Skeletal muscle satellite cell (primary cell): ENCODE measurements at regions not wholly inside any gene's neighbourhood (a gene's known extent, or its start where the extent isn't known, plus 50 kb on each side); places are given as distances from the start of the nearest gene placed in this dataset.

Experiments
- H3K27me3 ChIP-seq: 2 replicates; pipeline ENCODE4 v1.7.0; 2013; ENCODE audit warnings: low read length; ENCODE audit not compliant: control insufficient read depth, insufficient read depth
- H3K36me3 ChIP-seq: 2 replicates; pipeline ENCODE4 v1.7.0; 2013; ENCODE audit warnings: mild to moderate bottlenecking, control low read depth, low read length; ENCODE audit not compliant: insufficient read depth
- H3K4me1 ChIP-seq: 2 replicates; pipeline ENCODE4 v1.7.0; 2013; ENCODE audit warnings: low read length; ENCODE audit not compliant: control insufficient read depth, insufficient read depth
- H3K4me2 ChIP-seq: 2 replicates; pipeline ENCODE4 v1.7.0; 2013; ENCODE audit warnings: mild to moderate bottlenecking, low read length
- H3K4me3 ChIP-seq: 2 replicates; pipeline ENCODE4 v1.7.0; 2013; ENCODE audit warnings: low read length
- H3K9ac ChIP-seq: 2 replicates; pipeline ENCODE4 v1.7.0; 2013; ENCODE audit warnings: mild to moderate bottlenecking, low read depth, low read length, moderate library complexity
- H3K9me3 ChIP-seq: replicated peaks from 2 replicates; pipeline ENCODE4 v1.7.0; 2013; ENCODE audit warnings: mild to moderate bottlenecking, control low read depth, low read length

GRCh38 chr11:32273931-32274330 lies 161.4 kb downstream of the WT1 start:
- Histone ChIP-seq H3K9ac (no peak overlapping the region), H3K4me2 (no peak overlapping the region), H3K9me3 (no peaks in the 10 kb centered on the region), H3K36me3 (no peaks in the 10 kb centered on the region), H3K4me3 (no peak overlapping the region), H3K27me3 (no peaks in the 10 kb centered on the region), H3K4me1 (no peaks in the 10 kb centered on the region)

DNA sequence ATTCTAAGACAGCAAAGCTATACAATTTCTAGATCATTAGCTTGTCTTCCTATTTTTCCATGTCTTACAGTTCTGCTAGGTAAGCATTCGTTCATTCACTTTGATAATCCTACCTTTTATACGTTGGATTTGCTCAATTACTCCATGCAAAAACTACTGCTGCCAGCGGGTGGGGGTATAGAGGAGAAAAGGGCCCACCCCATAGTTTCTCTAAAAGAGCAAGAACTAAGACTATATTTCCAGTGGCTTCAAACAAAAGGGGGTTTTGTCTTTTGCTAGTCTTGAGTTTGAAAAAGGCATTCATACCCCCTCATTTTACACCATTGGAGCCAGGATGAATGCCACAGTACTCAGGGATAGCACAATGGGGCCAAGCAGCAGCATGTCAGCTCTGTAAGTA lies 155.7 kb downstream of the WT1 start:
- no peak overlapping the region for H3K4me2 ChIP-seq
- H3K4me1 ChIP-seq: no peaks in the 10 kb centered on the region
- H3K27me3 ChIP-seq: no peaks in the 10 kb centered on the region
- no peak overlapping the region for H3K9ac ChIP-seq
- H3K9me3 ChIP-seq: no peaks in the 10 kb centered on the region
- H3K36me3 ChIP-seq: no peaks in the 10 kb centered on the region
- H3K4me3 ChIP-seq: no peak overlapping the region

DNA sequence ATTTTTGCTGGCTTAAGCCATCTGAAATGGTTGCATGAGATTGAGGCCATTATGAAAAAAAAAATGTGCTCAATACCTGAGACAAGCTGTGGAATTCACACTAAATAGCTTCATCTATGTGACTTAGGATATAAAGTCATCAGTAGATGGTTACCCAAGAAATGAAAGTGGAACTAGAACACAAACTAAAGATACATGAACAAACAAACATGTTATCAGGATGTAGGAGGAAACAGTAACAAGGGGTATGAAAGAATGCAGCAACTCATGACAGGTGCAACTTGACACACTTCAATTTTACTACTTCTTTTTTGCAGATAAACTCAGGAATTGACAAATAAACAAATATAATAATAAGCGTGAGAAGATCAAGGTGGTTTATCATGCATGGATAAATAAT lies 155.0 kb downstream of the WT1 start:
- Histone ChIP-seq H3K4me2 (no peak overlapping the region), H3K9me3 (no peaks in the 10 kb centered on the region), H3K4me1 (no peaks in the 10 kb centered on the region), H3K36me3 (no peaks in the 10 kb centered on the region), H3K9ac (no peak overlapping the region), H3K4me3 (no peak overlapping the region), H3K27me3 (no peaks in the 10 kb centered on the region)

GRCh38 chr11:32288276-32288675 lies 147.1 kb downstream of the WT1 start:
- Histone ChIP-seq H3K4me3 (no peak overlapping the region), H3K36me3 (no peaks in the 10 kb centered on the region), H3K27me3 (no peaks in the 10 kb centered on the region), H3K4me2 (no peak overlapping the region), H3K9me3 (no peaks in the 10 kb centered on the region), H3K4me1 (no peaks in the 10 kb centered on the region), H3K9ac (no peak overlapping the region)

DNA sequence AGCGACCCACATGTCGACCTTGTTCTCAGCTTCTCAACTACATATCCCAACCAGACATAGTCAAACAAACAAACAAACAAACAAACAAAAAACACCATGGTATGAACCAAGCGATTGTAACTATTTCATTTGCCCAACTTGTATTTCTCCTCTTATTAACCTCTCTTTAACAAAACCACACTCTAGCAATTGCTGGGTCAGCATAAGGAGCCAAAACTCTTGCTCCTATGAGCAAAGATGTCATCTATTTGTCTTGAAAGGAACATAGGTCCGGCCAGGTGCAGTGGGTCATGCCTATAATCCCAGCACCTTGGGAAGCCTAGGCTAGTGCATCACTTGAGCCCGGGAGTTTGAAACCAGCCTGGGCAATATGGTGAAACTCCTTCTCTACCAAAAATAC lies 145.6 kb downstream of the WT1 start:
- Histone ChIP-seq H3K9ac (no peak overlapping the region), H3K36me3 (no peaks in the 10 kb centered on the region), H3K9me3 (no peaks in the 10 kb centered on the region), H3K4me2 (no peak overlapping the region), H3K4me1 (no peaks in the 10 kb centered on the region), H3K4me3 (no peak overlapping the region), H3K27me3 (no peaks in the 10 kb centered on the region)

- peaks cover 1% of the 10 kb centered on the region for H3K27me3 ChIP-seq
Observed at GRCh38 chr11:32290783-32291182, 144.6 kb downstream of the WT1 start.

DNA sequence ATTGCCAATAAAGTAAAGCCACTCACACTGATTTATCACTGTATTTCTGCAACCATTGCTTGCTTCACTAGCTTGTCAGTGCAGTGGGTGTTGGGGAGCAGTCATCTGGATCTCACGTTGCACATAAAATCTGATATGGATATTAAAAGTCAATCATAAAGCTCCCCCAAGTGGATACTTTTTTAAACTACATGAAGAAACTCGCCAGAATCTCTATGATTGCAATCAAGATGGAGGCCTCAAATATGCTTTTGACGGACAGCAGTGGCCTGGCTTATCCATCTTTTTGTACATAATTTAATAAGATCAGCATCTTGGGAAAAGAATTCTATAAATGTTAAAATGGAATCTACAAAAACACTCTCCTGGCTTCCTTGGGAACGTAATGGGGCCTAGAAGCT lies 137.7 kb downstream of the WT1 start:
- Histone ChIP-seq H3K27me3 (peaks cover 4% of the 10 kb centered on the region), H3K9ac (no peak overlapping the region), H3K4me1 (no peaks in the 10 kb centered on the region), H3K9me3 (no peaks in the 10 kb centered on the region), H3K4me2 (no peak overlapping the region), H3K36me3 (no peaks in the 10 kb centered on the region), H3K4me3 (no peak overlapping the region)

More at GRCh38 chr11:32290783-32291182, 144.6 kb downstream of the WT1 start:
- Histone ChIP-seq H3K9me3 (no peaks in the 10 kb centered on the region), H3K4me3 (no peak overlapping the region), H3K36me3 (no peaks in the 10 kb centered on the region), H3K4me2 (no peak overlapping the region), H3K9ac (no peak overlapping the region), H3K4me1 (no peaks in the 10 kb centered on the region)

GRCh38 chr11:32302826-32303225 lies 132.5 kb downstream of the WT1 start:
- H3K9me3 ChIP-seq: no peaks in the 10 kb centered on the region
- no peak overlapping the region for H3K4me3 ChIP-seq
- H3K9ac ChIP-seq: no peak overlapping the region
- H3K36me3 ChIP-seq: no peaks in the 10 kb centered on the region
- no peaks in the 10 kb centered on the region for H3K4me1 ChIP-seq
- H3K4me2 ChIP-seq: no peak overlapping the region
- H3K27me3 ChIP-seq: no peaks in the 10 kb centered on the region

GRCh38 chr11:32304521-32304920 lies 130.8 kb downstream of the WT1 start:
- Histone ChIP-seq H3K4me1 (no peaks in the 10 kb centered on the region), H3K9me3 (no peaks in the 10 kb centered on the region), H3K9ac (no peak overlapping the region), H3K27me3 (no peaks in the 10 kb centered on the region), H3K4me3 (no peak overlapping the region), H3K36me3 (no peaks in the 10 kb centered on the region), H3K4me2 (no peak overlapping the region)

DNA sequence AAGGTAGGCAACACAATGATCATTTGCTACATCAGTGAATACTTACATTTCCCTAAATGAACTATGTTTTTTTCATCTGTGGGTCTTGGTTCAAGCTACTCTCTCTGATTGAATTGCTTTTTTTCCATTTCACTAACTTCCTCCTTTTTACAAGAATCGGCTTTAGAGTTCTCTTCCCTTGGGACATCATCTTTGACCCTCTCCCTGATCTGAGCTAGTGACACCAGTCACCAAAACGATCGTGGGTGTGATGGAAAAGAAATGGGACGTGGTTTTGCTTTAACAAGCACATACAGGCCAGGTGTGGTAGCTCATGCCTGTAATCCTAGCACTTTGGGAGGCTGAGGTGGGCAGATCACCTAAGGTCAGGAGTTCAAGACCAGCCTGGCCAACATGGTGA lies 129.9 kb downstream of the WT1 start:
- Histone ChIP-seq H3K4me1 (no peaks in the 10 kb centered on the region), H3K9ac (no peak overlapping the region), H3K27me3 (no peaks in the 10 kb centered on the region), H3K36me3 (no peaks in the 10 kb centered on the region), H3K4me2 (no peak overlapping the region), H3K9me3 (no peaks in the 10 kb centered on the region), H3K4me3 (no peak overlapping the region)

GRCh38 chr11:32307471-32307870 lies 127.9 kb downstream of the WT1 start:
- no peaks in the 10 kb centered on the region for H3K36me3 ChIP-seq
- H3K4me1 ChIP-seq: no peaks in the 10 kb centered on the region
- no peaks in the 10 kb centered on the region for H3K9me3 ChIP-seq
- H3K9ac ChIP-seq: no peak overlapping the region
- no peak overlapping the region for H3K4me2 ChIP-seq
- H3K4me3 ChIP-seq: no peak overlapping the region
- no peaks in the 10 kb centered on the region for H3K27me3 ChIP-seq

DNA sequence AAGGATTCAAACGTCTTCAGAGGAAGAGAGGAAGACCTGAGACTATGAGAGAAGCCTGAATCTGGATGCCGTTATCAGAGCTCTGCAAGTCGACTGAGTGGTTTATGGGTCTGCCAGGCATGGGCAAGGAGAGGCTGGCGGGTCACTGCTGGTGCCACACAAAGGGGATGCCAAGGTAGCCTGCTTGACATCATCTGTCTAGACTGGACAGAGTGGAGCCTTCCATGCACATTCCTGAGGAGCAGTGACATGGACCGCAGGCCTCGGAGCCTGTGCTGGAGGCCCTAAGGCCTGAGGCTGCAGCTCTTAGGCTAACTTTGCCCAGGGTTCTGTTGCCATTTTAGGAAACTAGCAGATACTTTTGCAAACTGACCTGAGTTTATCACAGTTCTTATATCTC lies 127.4 kb downstream of the WT1 start:
- no peaks in the 10 kb centered on the region for H3K9me3 ChIP-seq
- no peak overlapping the region for H3K9ac ChIP-seq
- no peak overlapping the region for H3K4me2 ChIP-seq
- H3K27me3 ChIP-seq: no peaks in the 10 kb centered on the region
- no peaks in the 10 kb centered on the region for H3K4me1 ChIP-seq
- H3K36me3 ChIP-seq: no peaks in the 10 kb centered on the region
- H3K4me3 ChIP-seq: no peak overlapping the region
